Islet of Langerhans (tissue), 1 donor: ENCODE measurements at regions not wholly inside any gene's neighbourhood (a gene's known extent, or its start where the extent isn't known, plus 50 kb on each side); places are given as distances from the start of the nearest gene placed in this dataset.
"Not testable (repeated sequence)": the region's sequence is repeated elsewhere in the genome, so short reads cannot be mapped to it uniquely, and the experiment has no call there.

Experiments used
- FAIRE-seq: peaks from one replicate; lab custom pipeline; 2011; peaks lifted over from hg19 to GRCh38; lab: Jason Lieb, UNC

GRCh38 chr1:113185463-113186104 is 112.6 kb downstream of the LRIG2 start:
- FAIRE-seq, result no peak

DNA sequence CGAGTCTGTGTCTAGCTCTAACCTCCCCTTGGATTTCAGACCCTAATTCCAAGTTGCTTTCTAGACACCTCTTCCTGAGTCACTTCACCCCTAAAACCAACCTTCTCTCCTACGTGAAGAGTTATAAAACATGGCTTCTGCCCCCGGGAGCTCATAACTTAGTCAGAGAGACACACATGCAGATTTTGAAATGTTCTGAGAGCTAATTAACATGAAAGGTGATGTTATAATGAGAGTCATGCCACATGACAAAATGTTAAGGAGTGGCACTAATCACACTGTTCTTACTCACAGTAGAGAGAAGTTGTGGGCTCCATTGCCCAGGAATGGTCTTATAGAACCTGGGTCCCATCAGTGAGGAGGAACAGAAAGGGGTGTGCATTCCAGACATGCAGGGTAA is 117.1 kb downstream of the LRIG2 start:
- no peak for FAIRE-seq

- FAIRE-seq, result no peak
Observed at GRCh38 chr1:113190930-113191329, 117.9 kb downstream of the LRIG2 start.

DNA sequence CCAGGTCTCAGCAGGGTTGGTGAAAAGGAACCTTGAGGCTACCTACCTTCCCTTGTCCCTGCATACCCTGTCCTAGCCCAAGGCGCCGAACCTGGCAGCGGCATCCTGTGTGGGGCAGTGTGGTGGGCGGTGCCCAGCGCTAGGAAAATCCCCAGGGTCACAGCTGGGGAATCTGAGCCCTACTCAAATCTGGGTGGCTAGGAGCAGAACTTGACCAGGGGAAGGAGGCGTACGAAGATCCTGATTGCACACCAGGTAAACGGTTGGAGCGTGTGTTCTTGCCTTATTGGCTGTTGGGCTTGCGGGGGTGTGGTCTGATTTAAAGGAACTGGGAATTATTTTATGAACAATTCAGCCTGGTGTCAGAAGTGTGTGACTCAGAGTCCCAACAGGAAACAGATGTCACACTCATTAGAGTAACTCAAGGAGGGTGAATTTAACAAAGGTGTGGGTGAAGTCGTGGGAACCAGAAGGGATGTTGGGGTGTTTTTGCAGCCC is 118.6 kb downstream of the LRIG2 start:
- no peak for FAIRE-seq

- FAIRE-seq, result no peak
Observed at GRCh38 chr1:113192242-113192641, 119.2 kb downstream of the LRIG2 start.

GRCh38 chr1:113192980-113193379 is 120.0 kb downstream of the LRIG2 start:
- FAIRE-seq, result no peak

GRCh38 chr1:113194846-113195830 is 122.1 kb downstream of the LRIG2 start:
- FAIRE-seq, result no peak

GRCh38 chr1:113197719-113198330 is 124.8 kb downstream of the LRIG2 start:
- no peak for FAIRE-seq

DNA sequence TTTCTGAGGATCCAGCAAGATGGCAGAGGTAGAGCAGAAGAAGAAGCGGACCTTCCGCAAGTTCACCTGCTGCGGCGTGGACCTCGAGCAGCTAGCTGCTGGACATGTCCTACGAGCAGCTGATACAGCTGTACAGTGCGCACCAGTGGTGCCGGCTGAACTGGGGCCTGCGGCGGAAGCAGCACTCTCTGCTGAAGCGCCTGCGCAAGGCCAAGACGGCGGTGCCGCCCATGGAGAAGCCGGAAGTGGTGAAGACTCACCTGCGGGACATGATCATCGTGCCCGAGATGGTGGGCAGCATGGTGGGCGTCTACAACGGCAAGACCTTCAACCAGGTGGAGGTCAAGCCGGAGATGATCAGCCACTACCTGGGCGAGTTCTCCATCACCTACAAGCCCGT is 125.8 kb downstream of the LRIG2 start:
- FAIRE-seq, result no peak

DNA sequence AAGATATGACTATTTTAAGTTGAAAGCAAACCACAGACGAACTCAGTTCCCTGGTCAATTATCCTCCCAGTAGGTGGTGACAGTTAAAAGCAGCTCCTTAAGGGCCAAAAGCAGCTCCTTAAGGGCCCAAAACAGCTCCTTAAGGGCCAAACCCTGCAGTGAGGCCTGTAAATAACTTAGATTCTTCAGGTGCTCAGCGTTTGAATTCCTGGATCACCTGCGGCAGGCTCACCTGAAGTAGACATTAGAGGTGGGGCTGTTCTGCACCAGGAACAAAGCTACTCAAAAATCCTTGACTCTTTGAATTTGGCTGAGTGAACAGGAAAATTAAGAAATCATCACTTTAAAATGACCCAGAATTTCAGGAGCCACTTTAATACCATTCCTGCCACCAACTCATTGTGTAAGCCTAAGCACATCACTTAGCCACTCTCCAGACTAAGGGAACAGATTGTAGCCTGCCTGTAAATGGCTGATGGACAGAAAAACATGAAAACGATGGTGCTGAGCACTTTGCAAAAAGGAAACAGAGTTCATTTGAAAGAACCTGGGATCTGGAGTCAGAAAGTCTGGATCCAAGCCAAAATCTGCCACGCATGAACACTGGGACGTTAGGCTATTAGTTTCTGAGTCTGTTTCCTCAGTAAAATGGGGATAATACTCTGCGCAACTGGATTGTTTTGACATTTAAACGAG is 126.9 kb downstream of the LRIG2 start:
- FAIRE-seq, result no peak

- FAIRE-seq, result no peak
Observed at GRCh38 chr1:113201560-113201959, 128.6 kb downstream of the LRIG2 start.

DNA sequence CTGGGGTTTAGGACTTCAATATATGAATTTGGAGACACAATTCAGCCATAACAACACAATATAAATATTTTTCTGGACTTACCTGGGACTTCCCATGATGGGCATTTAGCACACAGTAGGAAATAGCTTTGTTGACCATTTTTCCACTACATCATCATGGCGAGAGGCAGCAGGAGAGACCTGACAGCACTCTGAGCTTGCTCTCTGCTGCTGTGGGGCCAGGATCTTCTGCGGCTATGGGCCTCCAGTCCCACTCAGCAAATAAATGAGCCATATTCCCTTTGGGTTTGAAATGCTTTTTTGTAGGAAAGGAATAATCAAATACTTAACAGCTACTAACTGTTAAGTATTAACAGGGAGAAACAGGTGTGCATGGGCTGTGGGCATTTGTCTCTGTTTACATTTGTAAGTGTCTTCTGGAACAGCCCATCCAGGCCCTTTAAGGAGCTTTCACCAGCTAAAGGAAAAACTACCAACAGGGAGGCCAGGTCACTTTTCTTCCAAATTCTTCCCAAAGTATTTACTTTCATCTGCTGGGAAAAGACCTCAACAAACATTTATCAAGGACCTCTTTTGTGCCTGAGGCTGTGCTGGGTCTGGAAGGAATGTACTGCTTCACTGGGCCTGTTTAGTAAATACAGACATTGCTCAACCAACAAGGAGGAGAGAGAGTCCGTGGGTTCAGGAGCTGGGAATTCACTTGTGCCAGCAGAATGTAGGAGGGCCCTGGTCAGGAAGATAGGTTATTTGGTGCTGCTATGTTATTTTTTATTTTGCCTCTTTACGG is 133.2 kb downstream of the LRIG2 start:
- FAIRE-seq, result no peak

GRCh38 chr1:113207019-113207418 is 134.0 kb downstream of the LRIG2 start:
- FAIRE-seq, result no peak

DNA sequence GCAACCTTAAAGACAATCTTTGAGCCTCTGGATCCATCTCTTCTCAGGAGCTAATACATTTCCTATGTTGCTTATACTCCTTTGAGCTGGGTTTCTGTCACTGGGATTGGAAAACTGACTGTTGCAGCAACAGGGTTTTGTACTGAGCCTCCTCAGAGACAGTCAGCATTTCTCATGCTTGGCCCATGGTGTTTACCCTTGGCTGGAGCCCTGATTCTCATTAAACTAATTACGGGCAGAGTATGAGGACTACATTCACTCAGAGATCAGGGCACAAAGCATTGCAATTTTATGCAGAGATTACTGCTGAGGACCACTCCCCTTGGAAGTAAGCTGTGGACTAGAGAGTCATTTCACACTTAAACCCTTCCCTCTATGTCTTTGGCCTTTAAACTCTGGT is 134.5 kb downstream of the LRIG2 start:
- no peak for FAIRE-seq

DNA sequence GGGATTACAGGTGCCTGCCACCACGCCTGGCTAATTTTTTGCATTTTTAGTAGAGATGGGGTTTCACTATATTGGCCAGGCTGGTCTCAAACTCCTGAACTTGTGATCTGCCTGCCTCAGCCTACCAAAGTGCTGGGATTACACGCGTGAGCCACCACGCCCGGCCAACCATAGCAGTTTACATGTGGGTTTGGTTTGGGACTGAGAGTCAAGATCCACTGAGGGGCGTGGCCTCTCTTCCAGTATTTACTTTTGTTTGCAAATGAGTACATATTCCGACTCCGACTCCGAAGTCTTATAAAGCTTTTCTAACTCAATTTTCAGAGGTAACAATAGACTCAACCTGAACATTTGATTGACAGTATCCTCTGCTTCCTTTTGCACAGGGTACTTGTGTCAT is 135.4 kb downstream of the LRIG2 start:
- not testable (repeated sequence) for FAIRE-seq

- no peak for FAIRE-seq
Observed at GRCh38 chr1:113210248-113210647, 137.2 kb downstream of the LRIG2 start.

DNA sequence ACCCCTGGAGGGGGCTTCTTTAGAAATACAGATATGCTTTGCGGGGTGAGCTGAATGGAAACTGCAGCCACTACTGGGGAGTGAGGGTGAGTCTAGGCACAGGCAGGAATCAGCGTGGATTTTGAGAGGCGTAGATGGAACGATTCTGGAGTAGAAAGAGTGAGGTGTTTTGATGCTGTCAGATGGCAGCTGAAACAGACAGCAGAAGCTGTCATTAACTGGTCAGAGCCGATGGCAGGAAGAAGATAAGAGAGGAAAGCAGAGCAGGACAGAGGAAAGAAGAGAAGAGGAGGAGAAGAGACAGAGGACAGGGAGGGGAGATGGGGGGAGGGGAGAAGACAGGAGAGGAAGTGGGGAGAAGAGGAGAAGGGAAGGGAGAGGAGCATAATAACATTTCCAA is 138.5 kb downstream of the LRIG2 start:
- no peak for FAIRE-seq

- FAIRE-seq, result no peak
Observed at GRCh38 chr1:113215015-113215414, 142.0 kb downstream of the LRIG2 start.

DNA sequence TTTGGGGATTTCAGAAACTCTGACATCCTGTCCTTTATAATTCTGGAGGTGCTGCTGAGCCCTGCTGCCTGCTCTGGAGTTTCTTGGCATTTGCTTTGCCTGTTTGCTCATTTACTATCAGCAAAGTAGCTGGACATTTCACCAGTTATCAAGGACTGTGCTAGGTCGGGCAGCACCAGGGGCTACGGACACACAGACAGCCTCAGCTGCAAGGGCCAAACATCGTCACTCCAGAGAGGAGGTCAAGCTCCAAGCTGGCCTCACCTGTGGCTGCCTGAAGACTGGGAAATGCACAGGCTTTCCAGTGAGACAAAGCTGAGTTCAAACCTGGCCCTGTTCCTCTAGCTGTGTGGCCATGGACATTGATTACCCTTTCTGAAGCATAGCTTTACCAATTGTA is 143.7 kb downstream of the LRIG2 start:
- FAIRE-seq, result no peak

DNA sequence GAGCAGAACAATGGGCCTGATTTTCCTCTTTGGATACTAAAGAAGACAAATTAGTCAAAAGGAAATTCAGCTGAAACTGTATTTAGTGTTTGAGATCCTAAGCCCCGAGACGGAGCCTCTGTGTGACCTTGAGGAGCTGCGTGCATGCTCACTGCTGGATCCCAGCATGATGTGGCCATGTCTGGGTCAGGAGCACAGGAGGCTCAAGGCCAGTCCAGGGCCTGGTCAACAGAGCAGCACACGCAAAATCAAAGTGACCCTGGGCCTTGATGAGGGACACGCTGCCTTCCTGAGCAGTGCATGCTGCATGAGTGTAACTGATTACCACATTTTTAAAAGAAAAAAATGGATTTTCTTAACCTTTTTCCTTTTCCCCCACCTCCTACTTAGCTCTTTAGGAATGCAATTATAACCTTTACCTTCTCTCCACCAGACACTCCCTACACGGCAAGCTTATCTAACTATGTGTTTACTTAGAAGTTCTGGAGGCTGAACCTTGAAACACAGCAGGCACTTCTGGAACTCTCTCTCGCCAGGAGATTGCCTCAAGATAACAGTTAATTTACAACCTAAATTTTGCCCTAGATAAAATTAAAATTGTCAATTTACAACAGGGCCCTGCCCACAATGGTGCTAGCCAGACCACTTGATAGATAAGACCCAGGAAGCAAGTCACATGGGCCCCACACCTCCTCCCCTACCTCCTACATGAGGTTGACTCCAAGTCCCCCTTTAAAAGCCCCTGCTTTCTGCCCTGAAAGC is 144.6 kb downstream of the LRIG2 start:
- no peak for FAIRE-seq

GRCh38 chr1:113219377-113219776 is 146.4 kb downstream of the LRIG2 start:
- FAIRE-seq, result no peak
